8988T (cell line): ENCODE measurements at regions not wholly inside any gene's neighbourhood (a gene's known extent, or its start where the extent isn't known, plus 50 kb on each side); places are given as distances from the start of the nearest gene placed in this dataset.

Experiments used
- DNase-seq: peaks from one replicate; pipeline ENCODE4 v3.0.0; 2011

DNA sequence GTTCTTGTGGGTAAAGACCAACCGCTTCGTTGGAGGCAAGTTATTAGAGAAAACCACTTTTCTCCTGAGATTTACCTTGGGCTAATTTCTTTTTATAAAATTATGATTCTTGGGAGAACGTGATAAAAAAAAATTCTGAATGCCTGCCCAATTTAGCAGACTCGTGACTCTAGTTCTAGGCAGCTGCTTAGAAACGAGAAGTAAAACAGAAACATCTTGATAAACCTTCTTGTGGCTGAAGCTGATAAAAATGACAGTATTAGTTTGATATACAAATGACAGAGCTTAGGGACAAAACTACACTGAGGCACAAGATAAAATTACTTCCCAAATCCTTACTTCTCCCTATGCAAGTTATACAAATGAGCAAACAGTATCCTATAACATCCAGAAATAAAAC, 458.9 kb upstream of the TEX13C start:
- no peak for DNase-seq

DNA sequence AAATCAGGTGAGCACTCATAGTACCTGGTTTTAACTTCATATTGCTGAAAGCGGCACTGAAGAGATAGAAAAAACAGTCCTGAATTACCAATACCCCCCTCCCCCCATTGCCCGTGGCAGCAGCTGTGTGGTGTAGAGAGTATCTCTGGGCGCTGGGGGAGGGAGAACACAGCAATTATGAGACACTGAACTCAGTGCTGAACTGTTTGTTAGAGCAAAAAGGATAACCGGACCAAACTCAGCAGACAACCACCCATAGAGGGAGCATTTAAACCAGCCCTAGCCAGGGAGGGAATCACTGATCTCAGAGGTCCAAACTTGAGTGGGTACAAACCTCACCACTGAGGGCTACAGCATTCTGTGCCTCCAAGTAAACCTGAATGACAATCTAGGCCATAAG, 457.4 kb upstream of the TEX13C start:
- no peak for DNase-seq

DNA sequence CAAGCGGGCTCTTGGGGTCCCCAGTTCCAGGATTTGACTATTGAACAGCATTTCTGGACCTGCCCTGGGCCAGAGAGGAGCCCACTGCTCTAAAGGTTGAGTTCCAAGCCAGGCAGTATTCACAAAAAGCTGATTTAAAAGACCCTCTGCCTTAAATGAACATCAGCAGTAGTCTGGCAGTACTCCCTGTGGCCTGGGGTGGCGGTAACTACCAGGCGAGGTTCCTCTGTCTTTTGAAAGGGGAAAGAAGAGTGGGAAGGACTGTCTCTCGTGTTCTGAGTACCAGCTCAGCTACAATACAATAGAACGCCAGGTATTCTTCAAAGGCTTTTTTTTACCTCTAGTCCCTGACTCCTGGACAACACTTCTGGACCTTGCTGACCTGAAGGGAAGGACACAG, 456.4 kb upstream of the TEX13C start:
- no peak for DNase-seq

DNA sequence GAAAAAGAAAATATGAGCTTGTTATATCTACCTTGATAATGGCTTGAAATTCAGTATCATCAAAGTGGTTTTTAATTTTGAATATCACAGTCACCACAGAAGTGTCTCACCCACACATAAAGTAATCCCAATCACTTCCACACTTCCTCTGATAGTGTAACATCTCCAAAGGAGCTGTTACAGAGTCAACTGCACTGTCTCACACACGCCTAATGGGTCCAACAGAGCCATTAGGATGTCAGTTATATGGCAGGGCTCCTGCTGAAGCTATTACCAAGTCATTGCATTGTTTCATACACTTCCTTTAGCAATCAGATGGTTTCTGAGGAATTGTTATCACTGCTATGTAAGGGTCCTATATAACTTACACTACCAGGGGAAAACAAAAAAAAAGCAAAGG, 432.1 kb upstream of the TEX13C start:
- DNase-seq = no peak

DNA sequence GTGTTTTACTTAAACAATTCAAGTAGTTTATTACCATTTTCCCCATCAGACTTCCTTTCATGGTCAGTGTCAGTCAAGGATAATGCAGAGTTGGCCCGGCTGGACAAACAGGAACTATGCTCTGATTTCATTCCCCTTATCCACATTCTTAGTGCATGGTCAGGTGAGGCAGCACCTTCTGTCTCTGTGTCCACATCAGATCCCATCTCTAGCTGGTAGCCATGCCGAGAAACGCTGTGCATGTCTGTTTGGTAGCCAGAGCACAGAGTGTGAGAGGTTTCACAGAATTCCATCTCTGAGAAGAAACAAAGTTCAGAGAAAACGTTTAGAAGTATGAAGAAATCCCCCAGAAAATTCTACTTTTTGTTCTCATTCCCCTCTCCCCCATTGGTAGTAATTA, 423.7 kb upstream of the TEX13C start:
- DNase-seq = no peak

DNA sequence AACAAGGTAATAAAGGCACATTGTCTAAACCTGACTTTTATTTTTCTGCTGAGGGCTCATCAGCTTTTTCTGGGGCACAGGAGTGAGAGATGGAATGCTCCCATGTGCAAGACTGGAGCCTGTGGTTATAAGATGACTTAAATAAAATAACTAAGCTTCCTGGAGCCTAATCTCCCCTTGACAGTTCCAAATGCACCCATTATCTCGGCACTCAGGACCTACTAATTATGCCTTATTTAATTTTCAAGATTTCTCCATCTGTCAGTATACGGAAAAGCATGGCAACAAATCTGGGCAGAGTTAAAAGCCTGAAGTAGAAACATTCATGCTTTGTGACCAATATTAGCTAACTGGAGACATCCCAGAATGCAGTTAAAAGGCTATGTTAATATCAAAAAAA, 416.7 kb upstream of the TEX13C start:
- DNase-seq = no peak

DNA sequence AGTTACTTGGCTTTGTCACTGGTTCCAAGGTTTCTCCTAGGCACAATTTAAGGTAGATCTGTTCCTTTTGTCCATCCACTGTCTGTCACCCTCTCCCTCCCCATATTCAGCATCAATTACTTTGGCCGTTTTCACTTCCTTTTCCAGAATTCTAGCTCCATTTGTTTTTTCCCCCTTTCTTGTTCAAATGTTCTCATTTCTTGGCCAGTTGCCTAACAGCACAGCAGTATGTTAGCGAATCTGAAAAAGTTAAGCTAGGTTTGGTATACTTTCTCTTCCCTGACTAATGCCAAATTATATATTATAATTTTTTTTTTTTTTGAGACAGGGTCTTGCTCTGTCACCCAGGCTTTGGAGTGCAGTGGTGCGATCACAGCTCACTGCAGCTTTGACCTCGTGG, 409.1 kb upstream of the TEX13C start:
- no peak for DNase-seq

DNA sequence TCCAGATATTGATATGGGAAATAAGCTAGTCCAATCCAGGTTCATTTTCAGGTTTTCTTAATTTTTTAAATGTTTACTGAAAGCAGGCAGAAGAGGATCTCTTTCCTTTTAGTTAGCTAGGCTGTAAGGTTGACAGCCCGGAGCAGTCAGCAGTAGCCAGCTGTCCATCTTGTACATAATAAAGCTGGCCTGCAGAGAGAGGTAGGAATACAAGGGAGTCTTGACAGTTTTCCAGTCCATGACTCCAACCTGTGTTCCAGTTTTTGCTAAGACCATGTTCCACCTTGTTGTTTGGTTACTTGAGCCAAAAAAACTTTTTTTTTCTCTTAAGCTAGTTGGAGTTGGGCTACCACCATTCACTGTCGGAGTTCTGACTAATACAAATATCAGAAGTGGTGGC, 402.7 kb upstream of the TEX13C start:
- DNase-seq = no peak

DNA sequence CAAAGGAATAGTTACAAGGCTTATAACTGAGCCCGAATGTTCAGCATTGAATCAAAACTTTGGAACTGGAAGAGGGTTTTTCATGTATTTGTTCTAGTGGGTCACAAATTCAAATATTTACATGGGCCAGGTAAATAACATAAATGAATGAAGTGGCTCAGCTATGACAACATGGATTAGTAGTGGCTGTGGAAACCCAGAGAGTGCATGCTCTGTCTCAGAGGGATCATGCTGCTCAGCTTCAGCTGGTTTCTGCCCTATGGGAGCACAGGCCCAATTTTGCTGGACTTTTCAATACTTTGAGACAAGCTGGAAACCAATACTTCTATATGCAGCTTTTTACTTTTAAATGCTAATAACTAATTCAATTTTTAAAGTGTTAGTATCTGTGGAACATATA, 394.0 kb upstream of the TEX13C start:
- no peak for DNase-seq

DNA sequence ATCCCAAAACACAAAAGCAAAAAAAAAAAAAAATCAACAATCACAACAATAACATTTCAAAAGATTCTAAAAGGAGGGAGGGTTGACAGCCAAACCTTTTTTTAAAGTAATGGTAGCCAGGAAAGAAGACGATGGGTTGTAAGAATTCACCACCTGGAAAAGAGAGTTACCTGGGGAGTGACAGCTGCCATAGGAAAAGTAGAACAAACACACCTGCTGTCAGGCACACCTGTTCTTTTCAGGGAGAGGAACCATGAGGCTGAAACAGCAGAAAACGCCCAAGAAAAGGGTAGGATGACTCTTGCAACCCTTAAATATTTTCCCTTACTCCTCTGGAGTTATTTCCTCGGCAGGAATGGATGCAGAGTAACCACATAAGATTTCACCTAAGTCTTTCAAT, 388.4 kb upstream of the TEX13C start:
- DNase-seq = no peak

DNA sequence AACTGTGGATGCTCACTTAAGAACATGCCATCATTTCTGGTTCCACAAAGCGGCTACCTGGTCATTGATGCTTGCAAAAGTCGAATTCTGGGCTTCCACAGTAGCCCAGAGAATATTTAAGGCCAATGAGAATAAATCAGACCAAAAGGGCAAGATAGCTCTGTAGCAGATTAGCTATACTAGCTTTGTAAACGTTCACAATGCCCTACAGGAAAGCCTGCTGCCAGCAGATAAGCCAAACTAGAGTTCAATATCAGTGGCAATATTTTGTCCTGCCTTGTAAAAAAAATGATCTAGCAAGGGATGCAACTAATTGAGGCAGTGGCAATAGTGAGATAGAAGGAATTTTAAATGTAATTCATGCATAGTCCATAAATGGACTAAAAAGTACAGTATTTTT, 387.7 kb upstream of the TEX13C start:
- DNase-seq = no peak

DNA sequence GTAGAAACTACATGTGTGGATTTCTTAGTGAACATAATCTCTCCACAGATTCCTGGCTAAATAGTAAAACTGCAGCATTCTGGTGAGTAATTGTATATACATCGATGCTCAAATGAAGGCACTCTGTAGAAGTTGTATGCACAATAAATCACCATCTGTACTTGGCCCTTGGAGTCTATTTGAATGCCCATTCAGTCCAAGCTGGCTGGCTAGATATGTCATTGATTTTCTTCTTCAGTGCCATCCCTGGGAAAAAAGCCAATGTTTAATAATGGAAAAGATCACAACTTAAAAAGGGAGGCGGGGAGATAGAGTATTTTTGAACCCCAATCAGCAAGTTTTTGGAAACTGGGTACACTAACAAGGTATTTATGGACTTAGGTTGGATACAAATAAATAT, 381.0 kb upstream of the TEX13C start:
- no peak for DNase-seq

DNA sequence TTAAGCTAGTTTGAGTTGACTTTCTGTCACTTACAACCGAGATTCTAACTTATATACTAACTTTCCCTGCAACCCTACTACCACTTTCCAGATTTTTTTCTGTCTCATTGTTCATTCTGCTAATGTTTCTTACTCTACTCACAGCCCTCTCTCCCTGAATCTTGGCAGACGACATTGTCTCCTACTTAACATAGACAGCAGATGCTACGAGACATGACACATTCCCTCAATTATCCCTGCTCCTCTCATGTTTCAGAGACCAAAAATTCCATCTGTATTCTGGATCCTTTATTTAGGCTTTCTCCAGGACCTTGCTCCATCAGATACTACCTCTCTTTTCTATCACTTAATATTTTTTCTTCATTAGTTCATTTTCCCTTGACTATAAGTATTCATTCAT, 379.1 kb upstream of the TEX13C start:
- DNase-seq = no peak

DNA sequence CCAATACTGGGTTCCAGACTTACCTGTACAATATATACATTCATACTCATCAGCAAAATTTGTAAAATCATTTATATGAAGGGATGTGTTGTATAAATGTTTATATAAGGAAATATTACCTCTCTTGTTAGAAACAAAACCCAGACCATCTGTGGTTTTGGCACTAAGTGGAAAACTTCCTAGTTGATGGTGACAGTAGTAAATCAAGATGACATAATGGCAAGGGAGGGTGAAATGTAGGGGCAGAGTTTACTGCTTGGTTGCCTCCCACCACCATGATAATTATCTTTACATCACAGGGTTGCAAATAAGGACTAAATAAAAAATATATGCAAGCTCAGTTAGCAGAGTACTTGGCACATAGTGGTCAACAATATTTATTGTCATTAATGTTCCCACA, 365.3 kb upstream of the TEX13C start:
- DNase-seq = no peak

DNA sequence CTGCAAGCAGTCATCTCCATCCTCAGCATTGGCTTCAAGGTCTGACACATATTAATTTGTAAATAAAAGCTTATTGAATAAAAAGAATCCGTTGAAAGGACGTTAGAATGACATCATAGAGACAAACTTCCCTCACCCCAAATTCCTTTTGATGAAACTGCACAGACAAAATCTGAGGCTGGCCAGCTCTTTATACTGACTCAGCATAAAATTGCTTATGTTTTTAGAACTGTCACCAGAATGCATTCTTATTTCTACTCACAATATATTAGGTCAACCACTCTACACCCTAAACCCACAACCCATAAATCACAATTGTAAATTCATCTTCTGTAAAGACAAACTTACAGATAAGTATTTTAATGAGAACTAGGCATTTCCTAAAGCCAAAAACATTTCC, 359.2 kb upstream of the TEX13C start:
- DNase-seq = no peak

DNA sequence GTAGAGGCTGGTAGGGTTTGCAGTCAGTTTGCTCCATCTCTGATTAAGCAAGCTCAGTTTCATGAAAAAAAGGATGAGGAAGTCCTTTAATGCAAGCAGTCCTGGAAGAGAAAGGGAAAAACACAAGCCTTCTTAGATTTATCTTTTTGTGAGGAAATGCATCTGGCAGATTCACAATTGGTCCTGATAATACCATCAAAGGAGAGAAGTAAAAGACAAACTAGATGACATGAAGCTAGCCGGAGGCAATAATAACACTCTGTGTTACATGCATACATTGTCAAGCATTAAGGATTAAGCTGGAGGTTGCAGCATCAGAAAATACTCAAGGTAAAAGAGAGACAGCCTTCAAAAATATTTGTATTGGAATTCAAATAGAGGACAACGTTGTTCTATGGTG, 356.0 kb upstream of the TEX13C start, which contains the start of gene TENM1:
TENM1 (minus strand) TSS at position 101 of the 400 bp plus-strand sequence.
- no peak for DNase-seq

DNA sequence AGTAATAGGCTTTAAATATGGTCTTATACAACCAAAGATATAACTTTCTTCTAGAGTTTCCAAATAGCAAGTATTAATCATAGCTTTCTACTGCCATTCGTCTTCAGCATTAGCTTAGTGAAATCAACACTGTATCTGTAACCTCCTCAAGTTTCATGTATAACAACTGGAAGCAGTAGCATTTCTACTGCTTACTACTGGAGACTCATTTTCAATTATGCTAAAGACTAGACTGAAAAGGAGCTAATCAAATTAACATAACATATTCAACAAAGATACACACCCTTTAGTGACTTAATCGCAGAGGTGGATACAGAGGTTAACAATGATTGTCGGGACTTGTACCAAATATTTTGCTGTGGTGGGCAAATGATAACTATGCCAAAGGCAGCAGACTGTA, 344.2 kb upstream of the TEX13C start:
- DNase-seq = no peak

DNA sequence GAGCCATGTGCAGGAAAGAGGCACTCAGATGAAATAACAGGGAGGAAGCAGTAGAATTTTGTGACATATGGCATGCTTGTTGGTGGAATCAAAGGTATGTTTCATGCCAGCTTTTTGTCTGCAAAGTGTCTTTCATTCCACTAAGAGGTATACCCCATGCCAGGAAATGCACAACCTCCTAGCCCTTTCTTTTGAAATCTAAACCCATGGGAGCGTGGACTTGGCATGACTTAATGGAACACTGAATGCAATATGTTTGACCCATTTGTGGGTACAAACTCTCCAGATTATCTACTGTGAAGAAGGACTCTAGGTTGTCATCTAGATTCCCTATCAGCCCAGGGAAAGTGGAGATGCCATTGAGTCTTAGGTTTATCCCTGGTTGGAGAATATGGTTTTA, 338.3 kb upstream of the TEX13C start:
- no peak for DNase-seq

DNA sequence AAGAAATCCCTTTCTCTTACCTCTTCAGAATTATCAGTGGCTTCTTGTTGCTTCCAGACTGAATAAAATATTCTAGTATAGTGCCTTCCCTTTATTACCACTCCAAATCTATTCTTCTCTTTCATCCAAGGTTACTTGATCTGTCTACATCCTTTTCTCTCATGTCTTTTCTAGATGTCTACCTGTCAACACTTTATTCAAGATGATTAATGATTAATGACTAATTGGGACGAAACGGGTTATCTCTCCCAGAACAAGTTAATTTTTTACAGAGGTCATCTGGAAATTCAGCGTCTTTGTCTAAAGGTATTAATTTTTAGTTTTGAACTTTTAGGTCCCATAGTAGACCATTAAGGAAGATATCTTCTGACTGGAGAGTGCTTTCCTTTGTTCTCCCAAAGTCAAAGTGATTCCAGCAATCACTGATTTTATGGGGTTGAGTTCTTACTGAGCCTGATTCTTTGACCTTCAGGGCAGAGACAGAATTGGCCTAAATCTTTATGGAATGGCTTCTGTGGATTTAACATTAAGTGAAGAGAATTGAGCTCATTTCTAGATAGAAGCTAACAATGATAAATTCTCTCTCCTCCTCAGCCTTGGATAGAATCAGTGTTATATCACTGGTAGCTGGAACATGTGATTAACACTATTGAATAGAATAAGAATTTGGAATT, 335.4 kb upstream of the TEX13C start:
- no peak for DNase-seq

DNA sequence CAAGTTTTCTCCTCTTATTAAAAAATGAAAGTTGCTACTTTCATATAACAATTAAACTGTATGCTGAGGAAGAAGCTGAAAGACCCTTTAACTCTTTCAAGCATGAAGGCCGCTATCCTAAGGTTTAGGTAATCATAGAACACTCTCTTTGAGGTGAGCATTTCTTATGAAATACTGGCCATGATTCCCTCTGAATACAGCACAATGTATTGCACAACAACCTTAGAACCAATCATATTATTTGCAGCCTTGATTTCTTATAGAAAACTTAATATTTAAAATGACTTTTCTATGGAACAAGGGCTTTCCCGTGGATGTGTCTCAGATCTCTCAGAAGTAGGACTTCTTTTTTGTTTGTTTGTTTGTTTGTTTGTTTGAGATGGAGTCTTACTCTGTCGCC, 333.4 kb upstream of the TEX13C start:
- no peak for DNase-seq

DNA sequence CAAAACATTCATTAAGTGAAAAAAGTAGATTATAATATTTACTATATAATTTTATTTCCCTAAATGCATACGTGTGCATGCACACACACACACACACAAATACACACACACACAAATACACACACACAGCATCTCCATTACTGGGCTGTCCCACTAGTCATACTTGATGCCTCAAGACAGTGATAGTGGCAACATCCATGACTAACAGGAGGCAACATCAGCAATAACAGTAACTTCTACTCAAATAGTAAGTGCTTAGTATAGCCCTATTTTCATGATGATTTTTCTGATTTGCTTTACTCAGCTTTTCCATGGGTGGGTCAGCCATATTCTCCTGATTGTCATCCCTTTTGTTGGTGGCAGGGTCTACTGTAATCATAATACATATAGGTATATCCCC, 325.9 kb upstream of the TEX13C start:
- no peak for DNase-seq

DNA sequence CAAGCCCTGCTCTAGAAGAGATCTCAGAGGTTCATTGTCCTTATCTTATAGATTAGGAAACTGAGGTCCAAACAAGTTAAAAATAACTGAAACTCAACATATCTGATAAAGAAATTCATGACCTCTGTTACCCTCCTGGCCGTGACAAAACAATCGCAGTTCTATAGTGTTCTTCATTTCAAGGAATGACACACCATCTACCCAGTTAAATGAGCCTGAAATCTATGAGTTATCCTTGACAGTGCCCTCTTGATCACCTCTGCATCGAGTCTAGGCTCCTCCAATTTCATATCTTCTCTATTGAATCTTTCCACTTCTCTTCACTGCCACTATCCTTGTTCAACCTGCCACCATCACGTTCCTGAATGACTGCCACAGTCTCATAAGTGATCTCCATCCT, 325.3 kb upstream of the TEX13C start:
- DNase-seq = no peak

DNA sequence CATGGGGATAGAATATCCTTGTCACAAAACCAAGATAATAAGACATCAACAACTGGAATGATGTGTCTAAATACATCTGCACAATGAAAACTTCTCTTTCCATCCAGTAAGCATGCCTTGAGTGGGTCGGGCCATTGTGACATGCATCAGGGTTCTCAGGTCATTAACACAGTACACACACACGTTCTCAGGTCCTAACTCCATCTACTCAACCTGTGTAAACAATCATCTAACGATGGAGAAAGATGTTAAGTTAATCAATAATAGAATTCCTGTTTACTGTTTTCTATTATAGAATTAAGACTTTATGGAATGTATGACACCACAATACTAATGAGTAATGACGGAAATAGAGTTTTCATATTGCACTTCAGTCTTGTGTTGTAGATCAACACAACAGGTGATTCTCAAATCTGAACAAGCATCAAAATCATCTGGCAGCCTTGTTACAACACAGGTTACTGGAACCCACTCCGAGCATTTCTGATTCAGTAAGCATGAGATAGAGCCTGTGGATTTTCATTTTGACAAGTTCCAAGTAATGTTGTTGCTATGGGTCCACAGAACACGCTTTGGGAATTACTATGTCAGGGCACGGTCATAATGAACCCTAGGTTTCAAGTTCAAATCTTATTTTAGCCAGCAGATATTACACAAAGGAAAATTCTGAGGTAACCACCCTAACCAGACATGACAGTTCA, 315.8 kb upstream of the TEX13C start:
- DNase-seq = no peak

DNA sequence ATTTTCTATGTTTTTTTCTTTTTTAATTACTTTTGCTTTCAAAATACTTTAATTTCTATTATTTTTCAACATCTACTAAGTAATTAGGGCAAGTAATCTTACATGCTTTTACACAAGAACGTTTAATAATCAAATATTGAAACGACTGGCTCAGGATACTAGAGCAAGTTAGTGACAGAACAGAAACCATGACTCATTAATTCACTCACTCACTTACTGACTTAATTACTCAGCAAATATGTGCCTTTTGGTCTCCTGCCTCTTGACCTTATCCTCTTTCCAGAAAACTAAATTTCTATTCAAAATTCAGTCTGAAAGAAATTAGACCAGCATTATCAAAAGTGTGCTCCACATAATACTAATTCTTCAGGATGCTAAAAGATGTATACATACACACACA, 314.9 kb upstream of the TEX13C start:
- DNase-seq = no peak

DNA sequence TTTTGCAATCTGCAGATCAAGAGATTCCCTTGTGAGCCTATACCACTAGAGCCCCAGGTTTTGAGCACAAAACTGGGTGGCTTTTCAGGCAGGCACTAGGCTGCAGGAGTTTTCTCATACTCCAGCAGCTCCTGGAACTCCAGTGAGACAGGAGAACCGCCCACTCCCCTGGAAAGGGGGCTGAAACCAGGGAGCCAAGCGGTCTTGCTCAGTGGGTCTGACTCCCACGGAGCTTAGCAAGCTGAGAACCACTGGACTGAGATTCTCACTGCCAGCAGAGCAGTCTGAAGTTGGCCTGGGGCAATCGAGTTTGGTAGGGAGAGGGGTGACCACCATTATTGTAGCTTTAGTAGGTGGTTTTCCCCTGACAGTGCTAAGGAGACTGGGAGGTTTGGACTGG, 313.8 kb upstream of the TEX13C start:
- no peak for DNase-seq
